Ecto neural progenitor cell (in vitro differentiated cells): ENCODE measurements at regions not wholly inside any gene's neighbourhood (a gene's known extent, or its start where the extent isn't known, plus 50 kb on each side); places are given as distances from the start of the nearest gene placed in this dataset.
A peak's percentile ranks its signal among the peaks of the same experiment; 100 is the strongest.
"Not testable (repeated sequence)": the region's sequence is repeated elsewhere in the genome, so short reads cannot be mapped to it uniquely, and the experiment has no call there.

Experiments used
- DNase-seq: peaks from one replicate; pipeline ENCODE4 v3.0.0-alpha.2; 2018; ENCODE audit warnings: low spot score

GRCh38 chr21:38913120-38913892 lies 107.6 kb downstream of the ETS2 start:
- DNase-seq = peak; percentile 69

GRCh38 chr21:38912789-38913119 lies 107.0 kb downstream of the ETS2 start:
- DNase-seq = no peak

GRCh38 chr21:38912102-38912629 lies 106.4 kb downstream of the ETS2 start:
- peak; percentile 33 for DNase-seq

- DNase-seq = no peak
These were observed 105.9 kb downstream of the ETS2 start for GRCh38 chr21:38911484-38912101.

- DNase-seq = no peak
These were observed 104.8 kb downstream of the ETS2 start for GRCh38 chr21:38910390-38911067.

GRCh38 chr21:38909929-38910328 lies 104.2 kb downstream of the ETS2 start:
- DNase-seq = no peak

- DNase-seq = no peak
These were observed 103.4 kb downstream of the ETS2 start for GRCh38 chr21:38909109-38909508.

GRCh38 chr21:38908537-38908936 lies 102.8 kb downstream of the ETS2 start:
- DNase-seq = no peak

- DNase-seq = no peak
These were observed 100.0 kb downstream of the ETS2 start for GRCh38 chr21:38905752-38906151.

- DNase-seq = no peak
These were observed 99.6 kb downstream of the ETS2 start for GRCh38 chr21:38905328-38905727.

- DNase-seq = no peak
These were observed 98.0 kb downstream of the ETS2 start for GRCh38 chr21:38903690-38904139.

- no peak for DNase-seq
These were observed 97.1 kb downstream of the ETS2 start for GRCh38 chr21:38902608-38903445.

- DNase-seq = no peak
These were observed 94.8 kb downstream of the ETS2 start for GRCh38 chr21:38900499-38900898.

GRCh38 chr21:38899985-38900384 lies 94.3 kb downstream of the ETS2 start:
- DNase-seq = not testable (repeated sequence)

GRCh38 chr21:38899277-38899947 lies 93.7 kb downstream of the ETS2 start:
- no peak for DNase-seq

- no peak for DNase-seq
These were observed 92.8 kb downstream of the ETS2 start for GRCh38 chr21:38898422-38899096.

GRCh38 chr21:38897532-38898421 lies 92.0 kb downstream of the ETS2 start:
- no peak for DNase-seq

GRCh38 chr21:38894899-38895298 lies 89.2 kb downstream of the ETS2 start:
- no peak for DNase-seq

GRCh38 chr21:38888991-38889561 lies 83.3 kb downstream of the ETS2 start:
- no peak for DNase-seq
